Esophagus squamous epithelium (tissue), 5 donors: ENCODE measurements at regions not wholly inside any gene's neighbourhood (a gene's known extent, or its start where the extent isn't known, plus 50 kb on each side); places are given as distances from the start of the nearest gene placed in this dataset.

Source experiments
- DNase-seq: peaks from one replicate; lab custom pipeline; 2025; lab: John Stamatoyannopoulos, UW
- H3K27ac ChIP-seq, 4 donors: fragments of 200-600 bp; sonication (generic); one replicate each; pipeline ENCODE4 v1.5.1; 2016 to 2019; ENCODE audit warnings: mild to moderate bottlenecking in 1 of 4
- H3K27me3 ChIP-seq, 4 donors: fragments of 200-600 bp; sonication (generic); 1 replicate in 3 of 4; 2 replicates in 1 of 4; pipeline versions ENCODE4 v1.5.1 to v1.6.0; 2017 to 2021; ENCODE audit warnings: antibody characterized with exemption in 1 of 4
- H3K36me3 ChIP-seq, 3 donors: fragments of 200-600 bp; sonication (generic); one replicate each; pipeline ENCODE4 v1.5.1; 2016 to 2019
- H3K4me1 ChIP-seq, 3 donors: fragments of 200-600 bp; sonication (generic); one replicate each; pipeline ENCODE4 v1.5.1; 2017 to 2019
- H3K4me3 ChIP-seq, 4 donors: fragments of 200-600 bp; sonication (generic); 1 replicate in 3 of 4; 2 replicates in 1 of 4; pipeline ENCODE4 v1.5.1; 2016 to 2019; ENCODE audit warnings: mild to moderate bottlenecking in 2 of 4, moderate library complexity in 1 of 4
- H3K9me3 ChIP-seq, 3 donors: fragments of 200-600 bp; sonication (generic); one replicate each; pipeline ENCODE4 v1.5.1; 2016 to 2019
- CTCF ChIP-seq, 6 experiments: fragments of 450-650 bp in 4 of 6; fragments of 200-600 bp in 2 of 6; sonication (generic) in 2 of 6; IDR thresholded peaks; one replicate each; pipeline ENCODE4 v1.5.1; 2016 to 2019; ENCODE audit warnings: antibody characterized with exemption in 6 of 6, mild to moderate bottlenecking in 4 of 6, moderate library complexity in 4 of 6
- POLR2A ChIP-seq, 4 donors: fragments of 450-650 bp; IDR thresholded peaks; one replicate each; pipeline ENCODE4 v1.6.1; 2017; ENCODE audit warnings: antibody characterized with exemption in 4 of 4, mild to moderate bottlenecking in 4 of 4, moderate library complexity in 3 of 4
- WGBS, 2 donors: methylation state at CpG; one replicate each; pipeline ENCODE4 v1.1.5; 2018; 5-methylcytosine and 5-hydroxymethylcytosine counted together
- intact Hi-C: fragments of 100-400 bp; cut with DNase I; formaldehyde crosslinking; loops from one replicate; pipeline ENCODE4 v1.15.0; 2022
- donor health status: DM: yes; HTN: yes; CAD: no.

GRCh38 chr18:44080054-44080453, 600.6 kb upstream of the SETBP1 start:
- Histone ChIP-seq H3K27ac (no peak overlapping the region), H3K4me1 (no peaks in the 10 kb centered on the region), H3K27me3 (no peaks in the 10 kb centered on the region), H3K36me3 (no peaks in the 10 kb centered on the region), H3K4me3 (no peak overlapping the region), H3K9me3 (no peaks in the 10 kb centered on the region)
- 47 to 59% methylated on average over 1 of the region's 1 CpG for WGBS, 2 donors
- intact Hi-C loops: no loop called here
- DNase-seq: no peak
- TF ChIP-seq POLR2A (IDR thresholded peaks at IDR 0.05): no peak
- no peak for TF ChIP-seq CTCF (IDR thresholded peaks at IDR 0.05)

GRCh38 chr18:44089732-44090131, 591.0 kb upstream of the SETBP1 start:
- Histone ChIP-seq H3K27ac (no peak overlapping the region), H3K9me3 (no peaks in the 10 kb centered on the region), H3K4me3 (no peak overlapping the region), H3K4me1 (no peaks in the 10 kb centered on the region), H3K36me3 (no peaks in the 10 kb centered on the region), H3K27me3 (no peaks in the 10 kb centered on the region)
- WGBS, 2 donors: 60 to 68% methylated on average over 2 of the region's 2 CpGs
- intact Hi-C loops: no loop called here
- no peak for TF ChIP-seq POLR2A (IDR thresholded peaks at IDR 0.05)
- TF ChIP-seq CTCF (IDR thresholded peaks at IDR 0.05): no peak
- DNase-seq: no peak

GRCh38 chr18:44090453-44090852, 590.2 kb upstream of the SETBP1 start:
- WGBS, 2 donors: 36% methylated on average over 3 of the region's 3 CpGs

GRCh38 chr18:44093253-44093652, 587.4 kb upstream of the SETBP1 start:
- Histone ChIP-seq H3K27me3 (no peaks in the 10 kb centered on the region), H3K4me3 (no peak overlapping the region), H3K9me3 (no peaks in the 10 kb centered on the region), H3K4me1 (no peaks in the 10 kb centered on the region), H3K27ac (no peak overlapping the region), H3K36me3 (no peaks in the 10 kb centered on the region)
- intact Hi-C loops: no loop called here
- TF ChIP-seq POLR2A (IDR thresholded peaks at IDR 0.05) (no peak), CTCF (IDR thresholded peaks at IDR 0.05) (no peak)
- DNase-seq: no peak

More at GRCh38 chr18:44090453-44090852, 590.2 kb upstream of the SETBP1 start:
- Histone ChIP-seq H3K4me1 (no peaks in the 10 kb centered on the region), H3K9me3 (no peaks in the 10 kb centered on the region), H3K4me3 (no peak overlapping the region), H3K27me3 (no peaks in the 10 kb centered on the region), H3K36me3 (no peaks in the 10 kb centered on the region), H3K27ac (no peak overlapping the region)
- DNase-seq: no peak
- intact Hi-C loops: no loop called here
- TF ChIP-seq CTCF (IDR thresholded peaks at IDR 0.05) (no peak), POLR2A (IDR thresholded peaks at IDR 0.05) (no peak)

GRCh38 chr18:44096016-44096415, 584.7 kb upstream of the SETBP1 start:
- intact Hi-C loops: no loop called here
- Histone ChIP-seq H3K9me3 (no peaks in the 10 kb centered on the region), H3K27me3 (no peaks in the 10 kb centered on the region), H3K36me3 (no peaks in the 10 kb centered on the region), H3K27ac (no peak overlapping the region), H3K4me3 (no peak overlapping the region), H3K4me1 (no peaks in the 10 kb centered on the region)
- no peak for DNase-seq
- TF ChIP-seq POLR2A (IDR thresholded peaks at IDR 0.05) (no peak), CTCF (IDR thresholded peaks at IDR 0.05) (no peak)
